ENCODE measurements at regions not wholly inside any gene's neighbourhood (a gene's known extent, or its start where the extent isn't known, plus 50 kb on each side); places are given as distances from the start of the nearest gene placed in this dataset.

GRCh38 chr9:115378758-115379157, 260.8 kb upstream of the TNC start:
- TF ChIP-seq EZH2phosphoT487 (IDR thresholded peaks at IDR 0.05; ENCODE audit: low read depth, severe bottlenecking, unreplicated experiment) (no peak), CTCF (IDR thresholded peaks at IDR 0.05; ENCODE audit: poor library complexity) (no peak)
